HG03460 (cell line): ENCODE measurements at regions not wholly inside any gene's neighbourhood (a gene's known extent, or its start where the extent isn't known, plus 50 kb on each side); places are given as distances from the start of the nearest gene placed in this dataset.
"Not testable (repeated sequence)": the region's sequence is repeated elsewhere in the genome, so short reads cannot be mapped to it uniquely, and the experiment has no call there.

Experiments
- ATAC-seq: cut with Tn5 transposase; IDR thresholded peaks from one replicate; pipeline ENCODE4 v1.9.1; 2021; ENCODE audit not compliant: unreplicated experiment

GRCh38 chr6:148022279-148022678 lies 320.4 kb upstream of the SASH1 start:
- not testable (repeated sequence) for ATAC-seq

GRCh38 chr6:148027201-148027600 lies 315.4 kb upstream of the SASH1 start:
- no peak for ATAC-seq

- ATAC-seq: no peak
Observed at GRCh38 chr6:148035806-148036390, 306.7 kb upstream of the SASH1 start.

- no peak for ATAC-seq
Observed at GRCh38 chr6:148037496-148037895, 305.1 kb upstream of the SASH1 start.

- ATAC-seq: no peak
Observed at GRCh38 chr6:148041546-148041945, 301.1 kb upstream of the SASH1 start.

- no peak for ATAC-seq
Observed at GRCh38 chr6:148042536-148042935, 300.1 kb upstream of the SASH1 start.

- no peak for ATAC-seq
Observed at GRCh38 chr6:148044261-148044751, 298.3 kb upstream of the SASH1 start.

GRCh38 chr6:148044921-148045320 lies 297.7 kb upstream of the SASH1 start:
- no peak for ATAC-seq

GRCh38 chr6:148053209-148053608 lies 289.4 kb upstream of the SASH1 start:
- ATAC-seq: no peak

- no peak for ATAC-seq
Observed at GRCh38 chr6:148053796-148054195, 288.8 kb upstream of the SASH1 start.

- no peak for ATAC-seq
Observed at GRCh38 chr6:148054219-148054618, 288.4 kb upstream of the SASH1 start.

GRCh38 chr6:148055419-148055818 lies 287.2 kb upstream of the SASH1 start:
- ATAC-seq: no peak

- ATAC-seq: no peak
Observed at GRCh38 chr6:148059869-148060268, 282.8 kb upstream of the SASH1 start.

GRCh38 chr6:148064406-148065134 lies 278.1 kb upstream of the SASH1 start:
- ATAC-seq: no peak

- no peak for ATAC-seq
Observed at GRCh38 chr6:148068437-148069061, 274.1 kb upstream of the SASH1 start.

GRCh38 chr6:148069256-148069655 lies 273.4 kb upstream of the SASH1 start:
- ATAC-seq: no peak

GRCh38 chr6:148074291-148074690 lies 268.3 kb upstream of the SASH1 start:
- no peak for ATAC-seq

- ATAC-seq: no peak
Observed at GRCh38 chr6:148074738-148075137, 267.9 kb upstream of the SASH1 start.

GRCh38 chr6:148075352-148075751 lies 267.3 kb upstream of the SASH1 start:
- no peak for ATAC-seq

- ATAC-seq: no peak
Observed at GRCh38 chr6:148076051-148076450, 266.6 kb upstream of the SASH1 start.

GRCh38 chr6:148080315-148080714 lies 262.3 kb upstream of the SASH1 start:
- no peak for ATAC-seq

GRCh38 chr6:148081076-148081475 lies 261.6 kb upstream of the SASH1 start:
- ATAC-seq: no peak
